ENCODE measurements at regions not wholly inside any gene's neighbourhood (a gene's known extent, or its start where the extent isn't known, plus 50 kb on each side); places are given as distances from the start of the nearest gene placed in this dataset.

DNA sequence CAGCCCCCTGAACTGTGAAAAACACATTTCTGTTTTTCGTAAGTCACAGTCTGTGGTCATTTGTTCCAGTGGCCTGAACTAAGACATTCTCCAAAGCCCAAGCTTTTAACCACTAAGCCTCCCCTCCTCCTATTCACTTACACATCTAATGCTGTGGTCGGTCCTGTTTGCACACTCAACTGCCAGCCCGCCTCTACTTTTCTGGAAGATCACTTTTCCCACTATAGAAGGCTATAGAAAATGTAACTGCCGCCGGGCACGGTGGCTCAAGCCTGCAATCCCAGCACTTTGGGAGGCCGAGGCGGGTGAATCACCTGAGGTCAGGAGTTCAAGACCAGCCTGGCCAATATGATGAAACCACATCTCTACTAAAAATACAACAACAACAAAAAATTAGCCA lies 524.7 kb upstream of the TMEM132C start:
- no peak for DNase-seq
- Histone ChIP-seq H3K4me1 (no peaks in the 10 kb centered on the region), H3K27ac (no peak overlapping the region), H3K36me3 (no peaks in the 10 kb centered on the region), H3K27me3 (no peaks in the 10 kb centered on the region), H3K9me3 (no peaks in the 10 kb centered on the region), H3K4me3 (no peak overlapping the region)
- TF ChIP-seq, protein P1, sequence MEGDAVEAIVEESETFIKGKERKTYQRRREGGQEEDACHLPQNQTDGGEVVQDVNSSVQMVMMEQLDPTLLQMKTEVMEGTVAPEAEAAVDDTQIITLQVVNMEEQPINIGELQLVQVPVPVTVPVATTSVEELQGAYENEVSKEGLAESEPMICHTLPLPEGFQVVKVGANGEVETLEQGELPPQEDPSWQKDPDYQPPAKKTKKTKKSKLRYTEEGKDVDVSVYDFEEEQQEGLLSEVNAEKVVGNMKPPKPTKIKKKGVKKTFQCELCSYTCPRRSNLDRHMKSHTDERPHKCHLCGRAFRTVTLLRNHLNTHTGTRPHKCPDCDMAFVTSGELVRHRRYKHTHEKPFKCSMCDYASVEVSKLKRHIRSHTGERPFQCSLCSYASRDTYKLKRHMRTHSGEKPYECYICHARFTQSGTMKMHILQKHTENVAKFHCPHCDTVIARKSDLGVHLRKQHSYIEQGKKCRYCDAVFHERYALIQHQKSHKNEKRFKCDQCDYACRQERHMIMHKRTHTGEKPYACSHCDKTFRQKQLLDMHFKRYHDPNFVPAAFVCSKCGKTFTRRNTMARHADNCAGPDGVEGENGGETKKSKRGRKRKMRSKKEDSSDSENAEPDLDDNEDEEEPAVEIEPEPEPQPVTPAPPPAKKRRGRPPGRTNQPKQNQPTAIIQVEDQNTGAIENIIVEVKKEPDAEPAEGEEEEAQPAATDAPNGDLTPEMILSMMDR (IDR thresholded peaks at IDR 0.05): no peak
- no peak for TF ChIP-seq POLR2A (IDR thresholded peaks at IDR 0.05)

DNA sequence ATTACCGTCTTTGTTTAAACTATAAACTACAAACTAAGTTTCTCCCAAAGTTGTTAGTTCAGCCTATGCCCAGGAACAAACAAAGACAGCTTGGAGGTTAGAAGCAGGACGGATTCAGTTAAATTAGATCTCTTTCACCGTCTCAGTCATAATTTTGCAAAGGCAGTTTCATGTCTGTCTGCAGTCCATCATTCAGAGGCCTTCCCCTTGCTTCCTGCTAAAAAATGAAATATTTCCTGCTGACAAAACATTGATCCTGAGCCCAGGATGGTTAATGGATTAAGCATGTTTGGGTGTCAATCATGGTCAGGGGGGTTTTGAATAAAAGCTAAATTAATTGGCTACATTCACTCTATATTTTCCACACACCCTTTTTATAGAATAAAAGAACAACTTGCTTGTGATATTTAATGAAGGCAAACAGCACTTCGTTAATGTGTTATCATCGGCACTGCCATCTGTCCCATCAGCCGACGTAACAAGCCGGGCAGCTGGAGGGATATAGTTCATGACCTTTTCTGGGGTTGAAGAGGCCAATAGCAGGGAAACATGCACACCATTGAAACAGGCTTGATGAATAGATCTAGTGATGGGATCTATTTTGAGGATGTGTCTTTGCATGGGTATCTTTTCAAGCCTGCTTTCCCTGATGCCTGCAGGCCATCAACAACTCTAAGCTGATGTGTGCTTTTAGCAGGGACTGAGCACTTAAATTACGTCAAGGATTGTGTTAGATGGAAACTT lies 521.3 kb upstream of the TMEM132C start:
- no peak for TF ChIP-seq POLR2A (IDR thresholded peaks at IDR 0.05)
- TF ChIP-seq, protein P1 (IDR thresholded peaks at IDR 0.05): no peak
- Histone ChIP-seq H3K27ac (no peak overlapping the region), H3K36me3 (no peaks in the 10 kb centered on the region), H3K4me1 (no peaks in the 10 kb centered on the region), H3K9me3 (no peaks in the 10 kb centered on the region), H3K4me3 (no peak overlapping the region), H3K27me3 (no peaks in the 10 kb centered on the region)
- no peak for DNase-seq

DNA sequence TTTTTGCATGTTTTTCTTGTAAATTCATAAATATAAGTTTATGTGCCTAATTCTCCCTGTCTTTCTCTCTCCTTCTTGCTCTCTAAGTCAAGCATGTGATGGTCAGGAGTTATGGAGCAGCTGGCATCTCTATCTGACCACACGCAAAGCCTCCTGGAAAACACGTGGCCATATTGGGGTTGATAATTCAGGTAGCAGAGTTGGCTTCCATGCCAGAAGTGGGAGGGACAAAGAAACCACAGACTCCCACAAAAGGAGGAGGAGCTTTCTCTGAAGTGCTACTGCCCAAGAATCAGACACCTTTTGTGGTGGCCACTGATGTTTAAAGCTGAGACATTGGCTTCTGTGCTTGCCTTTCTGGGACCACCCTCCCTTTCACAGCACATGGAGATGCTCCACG lies 517.6 kb upstream of the TMEM132C start:
- DNase-seq: no peak
- Histone ChIP-seq H3K36me3 (no peaks in the 10 kb centered on the region), H3K4me1 (no peaks in the 10 kb centered on the region), H3K27ac (no peak overlapping the region), H3K9me3 (no peaks in the 10 kb centered on the region), H3K4me3 (no peak overlapping the region), H3K27me3 (no peaks in the 10 kb centered on the region)
- TF ChIP-seq, protein P1 (IDR thresholded peaks at IDR 0.05): no peak
- no peak for TF ChIP-seq POLR2A (IDR thresholded peaks at IDR 0.05)

DNA sequence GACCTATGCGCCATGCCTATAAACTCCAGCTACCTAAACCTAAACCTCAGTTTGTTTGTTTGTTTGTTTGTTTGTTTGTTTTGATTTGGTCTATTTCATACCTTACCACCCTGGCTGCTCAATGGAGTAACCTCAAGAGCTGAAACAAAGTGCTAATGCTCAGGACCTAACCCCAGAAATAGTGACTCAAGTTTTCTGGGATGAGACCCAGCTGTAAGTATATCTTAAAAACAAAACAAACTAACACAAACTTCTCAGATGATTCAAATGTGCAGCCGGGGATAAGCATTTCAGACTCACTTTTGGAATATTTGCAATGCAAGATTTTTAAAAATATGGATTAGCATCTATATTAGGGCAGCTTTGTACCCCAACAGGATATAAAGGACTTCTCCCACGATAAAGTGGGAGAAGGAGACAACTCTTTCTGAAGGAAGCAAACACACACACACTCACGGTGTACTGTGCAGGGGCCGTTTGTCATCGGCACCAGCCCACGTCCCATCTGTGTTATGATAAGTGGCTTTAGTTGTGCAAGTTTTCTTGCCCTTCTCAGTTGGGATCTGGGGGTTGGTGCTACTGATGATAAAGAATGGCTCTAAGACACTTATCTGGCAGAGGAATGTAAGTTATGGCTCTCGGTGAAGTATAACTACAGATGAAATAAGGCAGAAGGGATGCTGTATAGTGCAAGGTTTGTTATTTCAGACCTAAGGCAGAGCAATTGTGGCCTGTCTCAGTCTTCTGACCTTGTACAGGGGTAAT lies 516.7 kb upstream of the TMEM132C start:
- Histone ChIP-seq H3K27me3 (no peaks in the 10 kb centered on the region), H3K9me3 (no peaks in the 10 kb centered on the region), H3K36me3 (no peaks in the 10 kb centered on the region), H3K4me3 (no peak overlapping the region), H3K4me1 (no peaks in the 10 kb centered on the region), H3K27ac (no peak overlapping the region)
- TF ChIP-seq POLR2A (IDR thresholded peaks at IDR 0.05): no peak
- TF ChIP-seq, protein P1 (IDR thresholded peaks at IDR 0.05): no peak
- no peak for DNase-seq

DNA sequence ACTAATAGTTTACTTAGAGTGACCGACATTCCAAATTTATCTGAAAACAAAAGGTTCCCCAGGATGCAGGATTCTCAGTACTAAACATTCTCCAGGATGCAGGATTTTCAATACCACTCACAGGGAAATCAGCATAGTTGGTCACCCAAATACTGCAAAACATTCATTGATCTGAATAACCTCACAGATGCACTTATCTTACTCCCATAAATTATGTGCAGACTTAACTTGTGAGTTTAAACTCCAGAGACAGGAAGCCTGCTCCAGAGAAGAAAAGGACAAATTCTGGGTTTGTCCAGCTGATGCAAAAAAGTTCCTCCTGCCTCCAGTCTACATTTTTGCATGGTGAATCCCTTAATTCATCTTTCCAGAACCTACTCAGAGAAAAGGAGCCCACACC lies 514.2 kb upstream of the TMEM132C start:
- no peak overlapping the region for H3K4me3 ChIP-seq
- no peak for TF ChIP-seq POLR2A (IDR thresholded peaks at IDR 0.05)
- TF ChIP-seq, protein P1 (IDR thresholded peaks at IDR 0.05): no peak
- no peak overlapping the region for H3K27ac ChIP-seq
- H3K36me3 ChIP-seq: no peaks in the 10 kb centered on the region
- H3K9me3 ChIP-seq: no peaks in the 10 kb centered on the region
- no peak for DNase-seq
- H3K27me3 ChIP-seq: no peaks in the 10 kb centered on the region
- no peaks in the 10 kb centered on the region for H3K4me1 ChIP-seq
